ENCODE measurements at regions not wholly inside any gene's neighbourhood (a gene's known extent, or its start where the extent isn't known, plus 50 kb on each side); places are given as distances from the start of the nearest gene placed in this dataset.

- TF ChIP-seq CTCF (IDR thresholded peaks at IDR 0.05; ENCODE audit: insufficient read depth, low read length) (no peak), POLR2AphosphoS5 (IDR thresholded peaks at IDR 0.05; ENCODE audit: low read depth) (no peak), GABPA (IDR thresholded peaks at IDR 0.05; ENCODE audit: low read depth) (no peak), REST (IDR thresholded peaks at IDR 0.05; ENCODE audit: insufficient replicate concordance, low read depth) (no peak)
These were observed 489.5 kb downstream of the SH2D4B start for GRCh38 chr10:81027223-81027622.

All from HL-60 (cell line).